IPS-18a (cell line): ENCODE measurements at regions not wholly inside any gene's neighbourhood (a gene's known extent, or its start where the extent isn't known, plus 50 kb on each side); places are given as distances from the start of the nearest gene placed in this dataset.

Experiments used
- H3K27ac ChIP-seq: one replicate; pipeline ENCODE4 v1.5.1; 2013; ENCODE audit warnings: low read length
- H3K27me3 ChIP-seq: one replicate; pipeline ENCODE4 v1.6.1; 2013; ENCODE audit warnings: mild to moderate bottlenecking, low read length; ENCODE audit not compliant: control insufficient read depth, insufficient read depth
- H3K36me3 ChIP-seq: one replicate; pipeline ENCODE4 v1.6.1; 2013; ENCODE audit warnings: low read depth, low read length; ENCODE audit not compliant: control insufficient read depth
- H3K4me1 ChIP-seq: one replicate; pipeline ENCODE4 v1.6.1; 2013; ENCODE audit warnings: low read depth, low read length; ENCODE audit not compliant: control insufficient read depth
- H3K4me3 ChIP-seq: one replicate; pipeline ENCODE4 v1.5.1; 2013; ENCODE audit warnings: low read length
- H3K9ac ChIP-seq: one replicate; pipeline ENCODE4 v1.6.1; 2013; ENCODE audit warnings: mild to moderate bottlenecking, low read length, moderate library complexity
- H3K9me3 ChIP-seq: one replicate; pipeline ENCODE4 v1.6.1; 2013; ENCODE audit warnings: low read depth, low read length; ENCODE audit not compliant: control insufficient read depth

DNA sequence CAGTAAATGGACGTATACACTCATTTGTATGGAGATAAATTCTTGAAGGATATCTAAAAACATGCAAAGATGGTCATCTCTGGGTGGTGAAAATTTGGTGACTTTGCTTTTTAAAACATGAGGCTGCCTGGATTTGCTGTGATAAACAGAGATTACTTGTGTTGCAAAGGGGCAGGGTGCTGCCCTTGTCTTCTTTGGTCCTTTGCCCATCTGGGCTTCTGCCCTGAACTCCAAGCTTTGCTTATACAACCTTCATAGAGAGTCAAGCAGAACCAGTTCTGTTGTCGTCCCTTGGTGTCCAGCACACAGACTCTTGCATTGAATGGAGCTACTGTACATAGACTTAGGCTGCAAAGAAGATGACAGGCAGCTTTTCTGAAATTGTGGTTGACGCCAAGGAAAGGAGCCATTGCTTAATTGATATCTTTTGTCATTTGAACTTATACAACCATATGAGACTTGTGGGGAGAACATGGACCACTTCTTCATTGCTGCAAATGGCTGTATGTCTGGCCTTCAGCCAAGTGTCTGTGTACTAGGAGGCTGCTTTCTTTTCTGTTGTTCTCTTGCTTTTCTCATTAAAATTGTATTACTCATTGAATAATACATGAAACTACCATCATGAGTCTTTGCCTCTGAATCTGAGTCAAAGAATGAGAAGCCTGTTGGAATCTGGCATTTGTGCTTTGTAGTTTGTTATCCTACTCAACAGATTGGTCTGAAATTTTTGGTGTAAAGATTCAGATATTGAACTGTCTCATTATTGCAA is 152.5 kb downstream of the DMRT2 start:
- H3K4me1 ChIP-seq = no peaks in the 10 kb centered on the region
- no peaks in the 10 kb centered on the region for H3K36me3 ChIP-seq
- no peak overlapping the region for H3K27ac ChIP-seq
- no peak overlapping the region for H3K4me3 ChIP-seq
- H3K9me3 ChIP-seq = no peaks in the 10 kb centered on the region
- H3K27me3 ChIP-seq = no peaks in the 10 kb centered on the region
- no peak overlapping the region for H3K9ac ChIP-seq

DNA sequence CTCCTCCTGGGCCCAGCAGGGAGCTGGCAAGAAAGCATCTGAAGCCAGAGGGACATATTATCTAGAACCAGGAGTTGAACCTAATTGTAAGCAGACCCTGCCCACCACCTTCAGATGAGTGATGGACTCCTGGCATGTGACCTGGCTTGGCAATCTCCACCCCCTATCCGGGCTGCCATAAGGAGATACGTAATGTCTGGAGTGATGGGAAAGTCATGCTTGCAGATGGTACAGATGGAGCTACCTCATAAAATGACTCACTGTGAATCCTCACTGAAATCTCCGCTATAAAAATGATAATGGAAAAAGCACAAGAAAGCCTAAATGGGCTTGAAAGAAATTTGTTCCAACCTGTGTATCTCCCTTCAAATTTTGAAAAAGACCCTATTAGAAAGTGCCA is 157.5 kb downstream of the DMRT2 start:
- Histone ChIP-seq H3K27me3 (no peaks in the 10 kb centered on the region), H3K9ac (no peak overlapping the region), H3K9me3 (no peaks in the 10 kb centered on the region), H3K36me3 (no peaks in the 10 kb centered on the region), H3K27ac (no peak overlapping the region), H3K4me3 (no peak overlapping the region), H3K4me1 (no peaks in the 10 kb centered on the region)

DNA sequence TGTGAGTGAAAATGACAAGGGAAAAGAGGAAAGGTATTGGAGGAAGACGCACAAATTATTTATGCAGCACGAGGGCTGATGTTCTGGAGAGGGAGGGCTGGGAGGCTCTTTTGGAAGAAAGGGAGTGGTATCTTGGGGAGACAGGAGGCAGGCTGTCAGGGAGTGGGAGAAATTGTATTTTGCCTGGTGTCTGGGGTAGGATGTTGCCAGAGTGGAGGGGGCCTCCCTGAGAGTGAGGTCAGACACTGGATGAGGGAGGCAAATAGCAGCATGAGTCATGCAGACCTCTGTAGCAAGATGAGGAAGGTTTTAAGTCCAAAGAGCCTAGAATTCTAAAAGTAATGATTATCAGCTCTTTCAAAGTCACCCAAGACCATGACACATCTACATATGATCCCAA is 158.0 kb downstream of the DMRT2 start:
- H3K27me3 ChIP-seq = no peaks in the 10 kb centered on the region
- H3K36me3 ChIP-seq = no peaks in the 10 kb centered on the region
- H3K4me1 ChIP-seq = no peaks in the 10 kb centered on the region
- no peaks in the 10 kb centered on the region for H3K9me3 ChIP-seq
- no peak overlapping the region for H3K9ac ChIP-seq
- no peak overlapping the region for H3K4me3 ChIP-seq
- no peak overlapping the region for H3K27ac ChIP-seq

DNA sequence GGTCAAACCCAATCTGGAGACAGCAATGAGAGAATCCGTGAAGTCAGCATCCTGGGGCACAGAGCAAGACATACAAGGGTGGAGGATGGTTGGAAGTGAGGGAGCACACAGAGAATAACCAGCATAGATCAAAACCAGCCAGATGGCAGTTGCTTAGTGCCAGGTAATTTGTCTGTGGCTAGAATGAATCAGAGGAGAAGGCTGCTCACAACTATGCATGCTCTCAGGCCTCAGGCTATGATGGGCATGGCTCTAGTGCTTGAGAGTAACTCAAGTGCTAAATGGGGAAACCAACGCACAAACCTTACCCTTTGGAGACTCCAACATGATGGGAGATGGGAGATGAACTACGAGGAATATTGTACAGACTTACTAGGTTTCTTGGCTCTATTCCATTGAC is 160.8 kb downstream of the DMRT2 start:
- H3K9ac ChIP-seq = no peak overlapping the region
- no peaks in the 10 kb centered on the region for H3K36me3 ChIP-seq
- H3K4me3 ChIP-seq = no peak overlapping the region
- H3K27ac ChIP-seq = no peak overlapping the region
- H3K9me3 ChIP-seq = no peaks in the 10 kb centered on the region
- H3K4me1 ChIP-seq = no peaks in the 10 kb centered on the region
- H3K27me3 ChIP-seq = no peaks in the 10 kb centered on the region

DNA sequence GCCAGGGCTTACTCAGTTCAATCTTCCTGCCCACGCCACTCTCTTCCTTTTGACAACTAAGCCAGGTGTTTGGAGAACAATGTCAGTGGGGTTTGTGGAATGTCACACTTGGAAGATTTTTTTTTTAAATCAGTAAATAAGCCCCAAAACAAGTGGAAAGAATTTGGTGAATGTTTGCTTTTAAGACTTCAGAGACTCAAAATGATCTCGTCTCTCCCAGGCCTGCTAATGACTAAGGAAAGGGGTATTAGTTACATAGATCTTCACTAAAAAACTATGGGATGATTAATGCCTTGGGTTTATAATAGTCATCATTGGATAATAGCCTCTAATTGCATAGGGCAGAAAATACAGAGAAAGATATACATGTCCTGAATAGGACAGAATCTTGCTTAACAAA is 166.4 kb downstream of the DMRT2 start:
- Histone ChIP-seq H3K27me3 (no peaks in the 10 kb centered on the region), H3K4me3 (no peak overlapping the region), H3K36me3 (no peaks in the 10 kb centered on the region), H3K27ac (no peak overlapping the region), H3K9ac (no peak overlapping the region), H3K4me1 (no peaks in the 10 kb centered on the region), H3K9me3 (no peaks in the 10 kb centered on the region)

DNA sequence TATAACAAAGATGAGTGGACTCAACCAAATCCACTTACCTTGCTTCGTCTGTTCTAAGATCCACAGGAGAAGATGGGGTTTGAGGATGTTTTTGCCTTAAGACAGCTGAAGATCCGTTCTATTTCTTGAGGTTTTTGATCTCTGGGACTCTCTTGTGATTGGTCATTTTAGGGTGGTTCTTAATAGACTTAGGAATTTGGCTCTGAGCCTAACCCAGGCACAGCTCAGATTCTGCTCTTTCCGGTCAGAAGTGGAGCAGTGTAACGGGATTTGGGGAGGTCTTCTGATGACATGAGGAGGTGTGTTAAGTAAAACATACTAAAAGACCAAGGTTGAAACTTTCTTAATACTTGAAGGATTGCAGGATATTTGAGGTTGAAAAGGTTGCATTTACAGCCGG is 166.9 kb downstream of the DMRT2 start:
- H3K27me3 ChIP-seq = no peaks in the 10 kb centered on the region
- no peaks in the 10 kb centered on the region for H3K9me3 ChIP-seq
- H3K4me1 ChIP-seq = no peaks in the 10 kb centered on the region
- H3K36me3 ChIP-seq = no peaks in the 10 kb centered on the region
- H3K9ac ChIP-seq = no peak overlapping the region
- no peak overlapping the region for H3K27ac ChIP-seq
- H3K4me3 ChIP-seq = no peak overlapping the region

DNA sequence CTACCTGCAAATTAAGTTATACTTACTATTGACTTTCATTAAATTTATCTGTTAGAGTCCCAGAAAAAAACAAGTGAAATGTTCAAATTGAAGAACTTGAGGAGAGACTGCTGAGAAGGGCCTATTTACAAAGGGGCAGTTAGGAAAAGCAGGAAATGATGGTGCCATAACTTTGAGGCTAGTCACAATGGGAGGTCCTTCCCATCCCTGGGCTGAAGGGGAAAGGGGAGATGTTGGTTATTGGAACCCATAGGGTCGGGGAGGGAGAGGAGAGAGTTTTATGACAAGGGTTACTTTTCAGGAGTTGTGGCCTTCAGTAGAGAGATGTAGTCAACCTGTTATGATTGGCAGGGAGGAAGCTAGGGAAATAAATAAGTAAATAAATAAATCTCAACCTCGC is 169.1 kb downstream of the DMRT2 start:
- H3K27me3 ChIP-seq = no peaks in the 10 kb centered on the region
- no peaks in the 10 kb centered on the region for H3K9me3 ChIP-seq
- no peaks in the 10 kb centered on the region for H3K4me1 ChIP-seq
- no peak overlapping the region for H3K9ac ChIP-seq
- no peak overlapping the region for H3K27ac ChIP-seq
- H3K36me3 ChIP-seq = no peaks in the 10 kb centered on the region
- H3K4me3 ChIP-seq = no peak overlapping the region

DNA sequence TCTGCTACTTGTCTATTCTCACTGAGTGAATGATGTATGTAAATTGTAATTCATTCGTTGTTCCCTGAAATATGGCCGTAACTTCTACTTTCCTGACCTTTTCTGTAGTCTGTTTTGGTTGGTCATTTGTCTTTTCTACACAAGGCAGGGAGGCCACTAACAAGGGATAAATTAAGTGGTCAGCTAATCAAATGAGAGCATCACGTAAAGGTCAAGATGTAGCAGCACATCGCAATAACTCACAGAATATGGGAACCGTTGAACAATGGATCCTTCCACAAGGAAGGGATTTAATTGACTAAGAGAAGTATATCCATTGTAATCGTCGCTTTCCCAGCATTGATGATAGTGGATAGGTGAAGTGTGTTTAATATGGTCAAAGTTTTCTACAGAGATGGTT is 171.1 kb downstream of the DMRT2 start:
- no peaks in the 10 kb centered on the region for H3K4me1 ChIP-seq
- no peak overlapping the region for H3K9ac ChIP-seq
- H3K4me3 ChIP-seq = no peak overlapping the region
- H3K36me3 ChIP-seq = no peaks in the 10 kb centered on the region
- H3K9me3 ChIP-seq = no peaks in the 10 kb centered on the region
- H3K27ac ChIP-seq = no peak overlapping the region
- no peaks in the 10 kb centered on the region for H3K27me3 ChIP-seq

DNA sequence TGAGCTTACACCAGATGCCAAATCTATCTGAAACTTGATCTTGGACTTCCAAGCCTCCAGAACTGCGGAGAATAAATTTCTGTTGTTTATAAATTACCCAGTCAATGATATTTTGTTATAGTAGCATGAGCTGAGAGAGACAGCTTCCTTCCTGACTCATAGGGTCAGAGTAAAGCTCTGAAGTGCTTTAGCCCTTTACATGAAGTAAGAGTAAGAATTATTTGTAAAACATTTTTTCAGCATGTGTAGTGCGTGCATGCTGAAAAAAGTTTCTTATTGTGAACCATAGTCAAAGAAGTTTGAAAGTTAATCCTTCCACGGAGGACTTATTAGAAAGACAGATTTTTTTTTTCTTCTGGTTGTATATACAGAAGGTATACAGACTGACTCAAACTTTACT is 172.4 kb downstream of the DMRT2 start:
- Histone ChIP-seq H3K27ac (no peak overlapping the region), H3K4me1 (no peaks in the 10 kb centered on the region), H3K9ac (no peak overlapping the region), H3K36me3 (no peaks in the 10 kb centered on the region), H3K4me3 (no peak overlapping the region), H3K27me3 (no peaks in the 10 kb centered on the region), H3K9me3 (no peaks in the 10 kb centered on the region)

DNA sequence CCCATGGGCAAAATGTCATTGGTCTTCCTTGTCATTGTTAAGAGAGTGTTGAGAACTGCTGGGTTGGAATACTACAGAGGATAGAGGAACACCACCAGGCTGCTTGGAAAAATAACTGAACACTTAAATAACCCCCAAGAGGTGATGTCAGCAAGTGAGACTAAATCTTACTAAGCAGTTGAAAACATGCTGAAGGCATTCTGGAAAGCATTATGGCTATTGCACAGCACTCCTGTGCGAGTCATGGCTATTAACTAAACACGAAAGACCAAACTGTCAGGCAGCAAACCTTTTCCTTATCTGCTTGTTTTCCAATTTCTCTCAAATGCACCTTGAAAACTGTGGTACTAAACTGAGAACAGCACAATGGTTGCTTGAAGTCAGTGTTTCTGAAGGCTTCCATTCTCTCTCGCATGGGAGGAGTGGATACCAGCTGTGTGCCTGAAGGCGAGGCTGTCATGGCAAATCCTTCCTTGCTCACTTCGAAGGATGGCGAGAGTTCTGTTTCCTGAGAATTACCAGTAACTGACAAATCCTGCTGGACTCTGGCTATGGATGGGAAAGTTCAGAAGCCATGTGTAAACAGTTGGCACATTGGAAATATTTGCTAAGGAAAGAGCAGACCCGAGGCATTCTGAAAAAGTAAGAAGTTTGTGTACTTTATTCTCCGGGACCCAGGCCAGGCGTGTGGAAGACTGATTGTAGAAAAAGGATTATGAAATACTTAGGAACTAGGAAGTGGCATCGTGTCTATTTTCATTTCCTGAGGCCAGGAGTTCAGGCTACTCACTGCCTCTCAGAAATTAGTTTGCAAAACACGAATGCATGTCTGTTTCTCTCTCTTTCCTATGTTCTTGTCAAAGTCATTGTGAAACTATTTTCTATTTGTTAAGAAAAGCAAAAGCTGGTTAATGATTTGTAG is 182.1 kb downstream of the DMRT2 start:
- H3K4me3 ChIP-seq = no peak overlapping the region

DNA sequence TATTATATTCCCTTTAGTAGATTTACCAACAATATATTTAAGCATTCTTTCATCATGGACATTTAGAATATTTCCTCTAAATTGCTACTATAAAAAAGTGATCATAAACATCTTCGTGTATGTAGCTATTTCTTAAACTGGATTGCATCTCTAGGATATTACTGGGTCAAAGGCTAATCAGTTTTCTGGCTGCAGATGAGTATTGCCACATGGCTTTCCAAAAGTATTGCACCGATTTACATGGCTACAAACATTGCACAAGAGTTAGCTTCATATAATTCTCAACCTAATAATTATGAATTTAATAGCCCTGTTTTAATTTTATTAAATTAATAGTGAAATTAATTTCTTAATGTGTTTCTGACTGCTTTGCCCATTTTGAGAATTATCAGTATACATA is 183.4 kb downstream of the DMRT2 start:
- H3K36me3 ChIP-seq = no peaks in the 10 kb centered on the region
- H3K27ac ChIP-seq = no peak overlapping the region
- no peak overlapping the region for H3K9ac ChIP-seq
- H3K4me1 ChIP-seq = no peaks in the 10 kb centered on the region
- H3K27me3 ChIP-seq = no peaks in the 10 kb centered on the region
- H3K9me3 ChIP-seq = no peaks in the 10 kb centered on the region
- no peak overlapping the region for H3K4me3 ChIP-seq

More for the DNA sequence above, 182.1 kb downstream of the DMRT2 start:
- H3K4me1 ChIP-seq = no peaks in the 10 kb centered on the region
- H3K9ac ChIP-seq = no peak overlapping the region
- H3K27ac ChIP-seq = no peak overlapping the region
- no peaks in the 10 kb centered on the region for H3K27me3 ChIP-seq
- H3K9me3 ChIP-seq = no peaks in the 10 kb centered on the region
- no peaks in the 10 kb centered on the region for H3K36me3 ChIP-seq

DNA sequence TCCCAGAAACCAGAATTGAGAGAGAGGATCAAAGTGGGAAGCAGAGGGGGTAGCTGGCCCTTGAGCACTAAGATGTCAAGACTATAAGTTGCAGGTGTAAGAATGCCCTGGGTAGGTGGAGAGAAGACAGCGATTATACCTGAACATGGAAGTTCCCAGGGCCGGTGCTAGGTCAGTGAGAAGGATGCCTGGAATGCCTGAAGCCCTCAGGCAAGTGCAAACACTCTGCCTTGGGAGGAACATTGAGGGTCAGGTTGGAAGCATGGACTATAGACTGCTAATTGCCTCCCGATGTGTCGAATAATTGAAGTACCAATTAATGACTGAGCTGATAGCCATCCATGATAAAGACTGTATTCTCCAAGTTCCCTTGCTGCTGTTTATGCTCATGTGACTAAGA is 185.5 kb downstream of the DMRT2 start:
- no peaks in the 10 kb centered on the region for H3K4me1 ChIP-seq
- no peak overlapping the region for H3K4me3 ChIP-seq
- H3K9me3 ChIP-seq = no peaks in the 10 kb centered on the region
- no peak overlapping the region for H3K27ac ChIP-seq
- H3K9ac ChIP-seq = no peak overlapping the region
- H3K36me3 ChIP-seq = no peaks in the 10 kb centered on the region
- no peaks in the 10 kb centered on the region for H3K27me3 ChIP-seq
